Testis (tissue), 2 donors: ENCODE measurements at regions not wholly inside any gene's neighbourhood (a gene's known extent, or its start where the extent isn't known, plus 50 kb on each side); places are given as distances from the start of the nearest gene placed in this dataset.

Experiments
- DNase-seq: peaks from one replicate; pipeline ENCODE4 v3.0.0-alpha.2; 2019
- H3K27ac ChIP-seq, 2 donors: fragments of 200-600 bp; sonication (generic); one replicate each; pipeline ENCODE4 v1.5.1; 2019
- H3K27me3 ChIP-seq: fragments of 200-600 bp; sonication (generic); one replicate; pipeline ENCODE4 v1.5.1; 2019
- H3K36me3 ChIP-seq: fragments of 200-600 bp; sonication (generic); one replicate; pipeline ENCODE4 v1.5.1; 2017; ENCODE audit warnings: low read depth; ENCODE audit errors: missing control alignments
- H3K4me1 ChIP-seq: fragments of 200-600 bp; sonication (generic); one replicate; pipeline ENCODE4 v1.5.1; 2019
- H3K4me3 ChIP-seq, 2 donors: fragments of 200-600 bp; sonication (generic); one replicate each; pipeline ENCODE4 v1.5.1; 2017 to 2019
- H3K9me3 ChIP-seq: fragments of 200-600 bp; sonication (generic); one replicate; pipeline ENCODE4 v1.5.1; 2017
- POLR2A ChIP-seq: fragments of 450-650 bp; IDR thresholded peaks from one replicate; pipeline ENCODE4 v1.6.1; 2017; ENCODE audit warnings: antibody characterized with exemption, mild to moderate bottlenecking, moderate library complexity
- whole genome bisulfite sequencing, 2 donors: methylation state at CpG; one replicate each; pipeline ENCODE4 v1.1.5; 2018; 5-methylcytosine and 5-hydroxymethylcytosine counted together
- intact Hi-C: fragments of 100-400 bp; cut with DNase I; formaldehyde crosslinking; loops from one replicate; pipeline ENCODE4 v1.15.1; 2023; ENCODE audit warnings: low total_unique reads
- TF ChIP-seq, protein P1 (sequence below), 3 experiments: fragments of 450-650 bp in 2 of 3; fragments of 200-600 bp in 1 of 3; sonication (generic) in 1 of 3; IDR thresholded peaks; one replicate each; pipeline ENCODE4 v1.5.1; 2016 to 2019; ENCODE audit warnings: antibody characterized with exemption in 3 of 3, mild to moderate bottlenecking in 2 of 3, moderate library complexity in 1 of 3

DNA sequence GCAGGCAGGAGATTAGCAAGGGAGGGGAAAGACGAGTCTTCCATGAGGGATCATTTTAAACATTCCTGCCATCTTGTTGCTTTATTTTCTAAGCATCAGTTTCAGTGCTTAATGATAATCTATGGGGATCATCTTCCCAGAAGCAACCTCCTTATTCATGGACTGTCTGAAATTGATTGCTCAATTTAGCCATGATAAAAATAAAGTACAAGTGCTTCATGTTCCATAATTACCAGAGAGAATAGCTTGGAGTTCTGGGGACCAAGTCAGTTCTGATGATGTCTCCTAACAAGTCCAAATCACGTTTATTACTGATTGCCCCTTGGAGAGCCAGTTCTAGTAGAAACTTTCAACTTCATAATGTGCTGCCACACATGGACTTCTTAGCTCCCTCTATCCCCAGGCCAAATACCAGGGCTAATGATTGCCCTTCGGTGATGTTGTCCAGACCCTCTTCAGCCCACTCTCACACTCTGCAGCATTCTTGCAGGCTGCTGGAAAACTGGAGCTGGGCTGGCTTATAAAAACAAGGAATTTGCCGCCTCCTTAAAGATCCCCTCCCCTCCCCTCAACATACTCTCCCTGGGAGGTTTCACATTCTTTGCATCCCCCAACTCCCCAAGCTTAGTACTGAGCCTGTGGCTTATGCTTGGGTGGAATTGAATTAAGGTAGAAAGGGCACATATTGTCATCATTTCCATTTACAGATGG lies 222.1 kb upstream of the ADAMTS9 start:
- intact Hi-C loops, result no loop called here
- H3K36me3 ChIP-seq, result no peaks in the 10 kb centered on the region
- no peak for DNase-seq

DNA sequence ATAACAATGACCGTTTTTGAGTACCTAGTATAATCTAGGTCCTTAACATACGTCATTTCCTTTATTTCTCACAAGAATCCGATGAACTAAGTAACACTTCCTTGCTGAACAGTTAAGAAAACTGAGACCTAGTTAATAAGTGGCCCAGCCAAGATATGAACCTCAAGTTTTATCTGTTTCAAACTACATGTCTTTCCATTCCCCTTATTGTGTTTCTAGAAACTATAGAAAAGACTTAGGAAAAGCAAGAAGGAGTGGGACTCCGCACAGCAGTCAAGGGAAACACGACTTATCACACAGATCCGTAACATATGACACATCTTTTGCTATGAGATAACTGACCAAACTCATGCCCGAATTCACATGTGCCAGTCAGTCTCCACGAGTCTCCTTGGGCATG lies 221.2 kb upstream of the ADAMTS9 start:
- WGBS, 2 donors, result 90 to 91% methylated on average over 8 of the region's 8 CpGs
- TF ChIP-seq, protein P1, sequence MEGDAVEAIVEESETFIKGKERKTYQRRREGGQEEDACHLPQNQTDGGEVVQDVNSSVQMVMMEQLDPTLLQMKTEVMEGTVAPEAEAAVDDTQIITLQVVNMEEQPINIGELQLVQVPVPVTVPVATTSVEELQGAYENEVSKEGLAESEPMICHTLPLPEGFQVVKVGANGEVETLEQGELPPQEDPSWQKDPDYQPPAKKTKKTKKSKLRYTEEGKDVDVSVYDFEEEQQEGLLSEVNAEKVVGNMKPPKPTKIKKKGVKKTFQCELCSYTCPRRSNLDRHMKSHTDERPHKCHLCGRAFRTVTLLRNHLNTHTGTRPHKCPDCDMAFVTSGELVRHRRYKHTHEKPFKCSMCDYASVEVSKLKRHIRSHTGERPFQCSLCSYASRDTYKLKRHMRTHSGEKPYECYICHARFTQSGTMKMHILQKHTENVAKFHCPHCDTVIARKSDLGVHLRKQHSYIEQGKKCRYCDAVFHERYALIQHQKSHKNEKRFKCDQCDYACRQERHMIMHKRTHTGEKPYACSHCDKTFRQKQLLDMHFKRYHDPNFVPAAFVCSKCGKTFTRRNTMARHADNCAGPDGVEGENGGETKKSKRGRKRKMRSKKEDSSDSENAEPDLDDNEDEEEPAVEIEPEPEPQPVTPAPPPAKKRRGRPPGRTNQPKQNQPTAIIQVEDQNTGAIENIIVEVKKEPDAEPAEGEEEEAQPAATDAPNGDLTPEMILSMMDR (IDR thresholded peaks at IDR 0.05), result no peak
- no peak for TF ChIP-seq POLR2A
- intact Hi-C loops, result no loop called here
- no peak for DNase-seq
- Histone ChIP-seq H3K4me3 (no peak overlapping the region), H3K27me3 (no peaks in the 10 kb centered on the region), H3K27ac (no peak overlapping the region), H3K36me3 (no peaks in the 10 kb centered on the region), H3K9me3 (no peaks in the 10 kb centered on the region), H3K4me1 (no peaks in the 10 kb centered on the region)

More for the DNA sequence above, 222.1 kb upstream of the ADAMTS9 start:
- TF ChIP-seq, protein P1 (IDR thresholded peaks at IDR 0.05), result no peak
- TF ChIP-seq POLR2A, result no peak
- 76 to 86% methylated on average over 4 of the region's 4 CpGs for WGBS, 2 donors
- Histone ChIP-seq H3K27me3 (no peaks in the 10 kb centered on the region), H3K27ac (no peak overlapping the region), H3K4me1 (no peaks in the 10 kb centered on the region), H3K9me3 (no peaks in the 10 kb centered on the region), H3K4me3 (no peak overlapping the region)

DNA sequence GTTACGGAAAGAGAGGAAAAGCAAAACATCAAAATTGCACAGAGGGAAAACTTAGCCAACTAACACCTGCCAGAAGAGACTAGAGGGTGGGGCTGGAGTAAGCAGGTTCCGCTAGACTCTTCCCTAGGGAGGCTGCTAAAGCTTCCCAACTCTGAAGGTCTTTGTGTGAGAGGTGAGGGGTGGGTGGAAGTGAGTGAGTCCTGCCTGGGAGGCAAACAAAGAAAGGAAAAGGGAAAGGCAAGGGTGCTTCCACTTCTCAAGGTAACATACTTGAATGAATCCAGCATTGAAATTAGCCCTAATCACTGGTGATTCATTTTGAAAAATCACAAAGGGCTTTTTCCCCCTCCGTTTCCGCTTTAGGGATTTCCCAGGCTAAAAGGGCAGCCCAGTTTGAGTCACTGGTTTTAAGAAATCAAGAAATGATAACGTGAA lies 220.5 kb upstream of the ADAMTS9 start:
- WGBS, 2 donors, result 72 to 73% methylated on average over 5 of the region's 5 CpGs
- Histone ChIP-seq H3K36me3 (no peaks in the 10 kb centered on the region), H3K4me1 (no peaks in the 10 kb centered on the region), H3K4me3 (no peak overlapping the region), H3K9me3 (no peaks in the 10 kb centered on the region), H3K27me3 (no peaks in the 10 kb centered on the region), H3K27ac (no peak overlapping the region)
- no peak for TF ChIP-seq POLR2A
- TF ChIP-seq, protein P1 (IDR thresholded peaks at IDR 0.05), result no peak
- intact Hi-C loops, result no loop called here
- DNase-seq, result no peak

DNA sequence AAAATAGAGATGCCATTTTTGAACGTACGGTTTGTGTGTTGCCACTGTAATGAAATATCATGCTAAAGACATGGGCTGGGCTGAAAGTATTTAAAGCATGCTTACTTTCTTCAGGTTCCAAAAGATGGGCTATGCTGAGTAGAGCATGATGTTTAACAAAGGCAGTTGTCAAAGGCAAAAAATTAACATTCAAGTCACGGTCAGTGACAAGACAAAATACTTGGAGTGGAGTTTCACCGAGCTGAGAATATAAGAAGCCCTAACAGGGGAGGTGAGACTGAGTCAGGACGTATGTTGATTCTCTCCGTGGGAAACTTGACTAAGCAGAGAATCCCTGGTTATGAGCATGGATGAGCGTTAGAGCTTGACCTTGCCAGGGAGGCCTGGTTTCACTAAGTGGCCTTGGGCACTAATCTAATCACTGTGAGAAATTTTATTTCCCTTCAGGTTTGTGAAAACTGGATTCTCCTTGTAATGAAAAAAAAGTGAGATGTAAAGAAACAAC lies 218.2 kb upstream of the ADAMTS9 start:
- H3K27me3 ChIP-seq, result no peaks in the 10 kb centered on the region
- H3K9me3 ChIP-seq, result no peaks in the 10 kb centered on the region
- TF ChIP-seq, protein P1 (IDR thresholded peaks at IDR 0.05), result no peak
- no peak for TF ChIP-seq POLR2A
- no peaks in the 10 kb centered on the region for H3K36me3 ChIP-seq
- peaks cover 9% of the 10 kb centered on the region for H3K4me1 ChIP-seq
- no peak overlapping the region for H3K27ac ChIP-seq
- H3K4me3 ChIP-seq, result no peak overlapping the region
- no peak for DNase-seq
- WGBS, 2 donors, result 67 to 81% methylated on average over 7 of the region's 7 CpGs
- intact Hi-C loops, result no loop called here

DNA sequence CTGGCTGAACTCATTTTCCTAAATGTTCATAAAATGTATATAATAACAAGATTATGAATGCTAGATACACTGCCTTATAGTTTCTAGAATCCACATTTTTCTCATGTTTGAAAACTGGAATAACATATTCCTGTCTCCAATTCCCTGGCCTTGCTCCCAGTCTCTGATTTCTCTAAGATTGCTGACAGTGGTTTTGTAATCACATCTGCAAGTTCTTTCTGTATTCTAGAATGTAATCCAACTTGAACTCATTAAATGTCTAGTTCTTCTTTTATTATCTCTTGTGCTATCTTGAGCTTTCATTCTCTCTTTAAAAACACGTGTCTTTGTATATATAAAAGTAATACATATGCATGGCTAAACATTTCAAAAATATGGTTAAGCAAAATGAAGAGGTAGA lies 215.2 kb upstream of the ADAMTS9 start:
- H3K27ac ChIP-seq, result no peak overlapping the region

More for the DNA sequence above, 215.2 kb upstream of the ADAMTS9 start:
- H3K36me3 ChIP-seq, result no peaks in the 10 kb centered on the region
- H3K4me3 ChIP-seq, result no peak overlapping the region
- H3K4me1 ChIP-seq, result peaks cover 15% of the 10 kb centered on the region
- no peak for DNase-seq
- 46 to 55% methylated on average over 1 of the region's 1 CpG for WGBS, 2 donors
- intact Hi-C loops, result no loop called here
- TF ChIP-seq, protein P1 (IDR thresholded peaks at IDR 0.05), result no peak
- TF ChIP-seq POLR2A, result no peak
- H3K27me3 ChIP-seq, result no peaks in the 10 kb centered on the region
- H3K9me3 ChIP-seq, result no peaks in the 10 kb centered on the region
